NAMALWA (cell line): ENCODE measurements at regions not wholly inside any gene's neighbourhood (a gene's known extent, or its start where the extent isn't known, plus 50 kb on each side); places are given as distances from the start of the nearest gene placed in this dataset.
A peak's percentile ranks its signal among the peaks of the same experiment; 100 is the strongest.

Experiments
- DNase-seq: peaks from one replicate; pipeline ENCODE4 v3.0.0-alpha.2; 2015; ENCODE audit warnings: low spot score

- no peak for DNase-seq
Measured at GRCh38 chr4:32161392-32161791, 1441.2 kb downstream of the PCDH7 start.

DNA sequence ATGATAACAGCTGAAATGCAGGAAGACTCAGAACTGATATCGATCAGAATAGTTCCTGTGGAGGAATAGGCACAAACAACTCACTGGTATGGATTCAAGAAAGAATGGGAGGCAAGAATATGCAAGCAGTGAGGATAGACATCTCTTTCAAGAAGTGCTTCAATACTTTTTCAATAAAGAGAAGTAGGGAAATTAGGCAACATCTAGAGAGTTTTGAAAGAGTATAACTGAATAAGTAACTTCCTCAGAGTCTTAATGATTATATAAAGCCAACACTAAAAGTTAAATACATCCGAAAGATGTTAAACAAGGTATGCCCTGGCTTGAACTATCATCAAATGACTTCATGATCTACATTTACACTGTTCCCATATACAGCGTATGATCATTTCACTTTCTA is 1443.0 kb downstream of the PCDH7 start:
- DNase-seq, result no peak

- DNase-seq, result no peak
Measured at GRCh38 chr4:32169841-32170240, 1449.7 kb downstream of the PCDH7 start.

GRCh38 chr4:32172086-32172485 is 1451.9 kb downstream of the PCDH7 start:
- no peak for DNase-seq

GRCh38 chr4:32172761-32173160 is 1452.6 kb downstream of the PCDH7 start:
- no peak for DNase-seq

DNA sequence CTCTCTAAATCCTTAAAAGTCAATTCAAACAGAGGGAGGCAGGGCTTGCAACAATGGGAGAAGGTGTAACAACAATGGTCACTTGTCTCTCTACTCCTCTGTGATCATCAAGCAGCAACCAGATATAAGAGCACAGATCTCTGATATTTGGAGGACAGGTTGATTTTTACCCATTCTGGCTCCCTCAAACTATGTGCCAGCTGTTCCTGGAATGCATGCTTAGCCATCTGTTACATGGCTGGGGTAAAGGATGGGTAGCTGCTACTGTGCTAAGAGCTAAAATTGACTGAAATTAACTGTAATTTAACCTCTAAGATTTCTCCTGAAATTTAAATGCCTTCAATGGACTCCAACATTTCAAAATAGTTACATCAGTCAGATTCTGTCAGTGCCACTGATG is 1459.9 kb downstream of the PCDH7 start:
- DNase-seq, result no peak

DNA sequence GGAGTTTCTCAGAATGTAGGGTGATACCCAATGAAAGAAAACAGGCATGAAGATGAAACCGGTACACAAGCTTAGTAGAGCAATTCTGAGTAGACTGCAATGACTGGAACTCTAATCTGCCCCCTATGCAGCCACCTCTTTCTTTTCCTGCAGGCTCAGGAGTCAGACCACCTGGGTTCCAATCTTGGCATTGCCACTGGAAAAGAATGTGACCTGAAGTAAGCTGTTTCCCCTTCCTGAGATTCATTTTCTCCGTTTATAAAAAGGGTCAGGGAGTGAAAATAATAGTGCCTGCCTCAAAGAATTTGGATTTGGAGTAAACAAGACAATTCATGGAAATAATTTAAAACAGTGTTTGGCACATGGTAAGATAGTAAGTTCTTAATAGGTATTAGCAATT is 1464.0 kb downstream of the PCDH7 start:
- DNase-seq, result no peak

DNA sequence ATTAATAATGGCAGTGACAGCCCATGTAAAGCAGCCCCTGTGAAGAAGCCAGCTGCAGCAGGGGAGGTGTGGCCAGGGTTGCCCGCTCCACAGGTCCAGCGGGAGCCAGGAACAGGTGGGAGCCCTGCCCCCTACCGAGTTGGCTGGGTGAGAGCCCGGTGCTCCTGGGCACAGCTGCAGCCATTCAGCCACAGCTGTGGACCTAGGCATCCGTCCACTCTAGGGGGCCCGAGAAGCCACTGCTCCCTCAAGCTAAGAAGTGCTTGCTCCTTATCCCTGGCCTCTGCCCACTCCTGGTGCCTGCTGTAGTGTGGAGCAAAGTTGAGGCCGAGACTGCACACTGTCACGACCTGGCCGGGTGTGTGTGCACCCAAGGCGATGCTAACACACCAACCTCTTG is 1469.0 kb downstream of the PCDH7 start:
- DNase-seq, result no peak

DNA sequence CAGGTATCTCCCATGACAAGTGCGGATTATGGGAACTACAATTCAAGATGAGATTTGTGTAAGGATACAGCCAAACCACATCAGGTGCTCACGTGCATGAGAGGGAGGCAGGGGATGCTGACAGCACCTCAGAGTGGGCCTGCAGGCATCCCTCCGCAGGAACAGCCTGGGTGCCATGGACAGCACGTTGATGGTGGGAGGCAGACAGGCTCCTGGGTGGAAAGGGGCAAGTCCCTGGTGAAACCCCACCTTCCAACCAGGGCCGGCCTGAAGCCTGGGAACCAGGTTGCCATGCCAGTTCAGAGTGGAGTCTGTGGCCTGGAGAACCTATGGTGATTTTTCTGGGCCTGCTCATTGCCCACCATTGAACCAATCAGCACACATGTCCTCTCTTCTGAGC is 1469.6 kb downstream of the PCDH7 start:
- no peak for DNase-seq

DNA sequence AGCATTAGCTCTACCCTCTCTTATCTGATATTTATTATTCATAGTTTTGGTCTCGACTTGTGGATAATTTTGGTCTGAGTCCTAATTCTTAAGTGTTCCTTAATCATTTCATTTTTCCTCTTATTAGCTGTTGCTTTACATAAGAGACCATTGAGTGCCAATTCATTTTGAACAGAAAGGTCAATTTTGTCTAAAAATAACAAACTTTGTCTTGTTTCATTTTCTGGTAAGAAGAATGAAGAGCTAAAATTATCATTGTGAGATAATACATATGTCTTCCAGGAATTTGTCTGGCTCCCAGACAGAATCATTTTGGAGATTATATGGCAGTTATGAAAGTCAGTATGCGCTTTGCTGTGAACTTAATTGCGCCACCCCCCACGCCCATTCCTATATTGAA is 1471.8 kb downstream of the PCDH7 start:
- DNase-seq, result no peak

DNA sequence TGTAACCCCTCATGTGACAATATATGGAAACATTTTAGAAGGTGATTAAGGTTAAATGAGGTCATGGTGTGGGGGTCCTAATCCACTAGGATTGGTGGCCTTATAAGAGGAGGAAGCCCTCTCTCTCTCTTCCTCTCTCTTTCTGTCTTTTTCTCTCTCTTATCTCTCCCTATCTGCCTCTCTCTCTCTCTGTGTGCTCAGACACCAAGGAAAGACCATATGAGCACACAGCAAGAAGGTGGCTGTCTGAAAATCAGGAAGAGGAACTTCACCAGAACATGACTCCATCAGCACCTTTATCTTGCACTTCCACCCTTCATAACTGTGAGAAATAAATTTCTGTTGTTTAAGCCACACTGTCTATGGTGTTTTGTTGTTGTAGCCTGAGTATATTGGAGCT is 1472.2 kb downstream of the PCDH7 start:
- no peak for DNase-seq

DNA sequence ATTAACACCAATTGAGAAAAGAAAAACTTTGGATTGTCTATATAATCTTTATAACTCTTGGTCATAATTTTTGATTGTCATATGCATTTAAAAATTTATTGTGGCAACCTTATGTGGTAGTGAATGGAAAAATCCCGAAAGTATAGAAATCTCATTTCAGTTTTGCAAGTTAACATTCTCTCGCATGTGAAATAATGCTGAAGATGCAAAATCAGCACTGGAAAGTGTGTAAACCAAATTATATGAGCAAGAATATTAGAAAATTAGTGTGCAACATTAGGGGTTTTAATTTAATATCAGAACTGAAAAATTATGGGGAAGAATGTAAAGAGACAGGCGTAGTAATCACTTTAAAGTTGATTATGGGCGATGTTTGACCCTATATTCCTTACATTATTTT is 1472.8 kb downstream of the PCDH7 start:
- no peak for DNase-seq

- peak; percentile 9 for DNase-seq
Measured at GRCh38 chr4:32196950-32197688, 1477.0 kb downstream of the PCDH7 start.

GRCh38 chr4:32199639-32200038 is 1479.5 kb downstream of the PCDH7 start:
- peak; percentile 30 for DNase-seq

DNA sequence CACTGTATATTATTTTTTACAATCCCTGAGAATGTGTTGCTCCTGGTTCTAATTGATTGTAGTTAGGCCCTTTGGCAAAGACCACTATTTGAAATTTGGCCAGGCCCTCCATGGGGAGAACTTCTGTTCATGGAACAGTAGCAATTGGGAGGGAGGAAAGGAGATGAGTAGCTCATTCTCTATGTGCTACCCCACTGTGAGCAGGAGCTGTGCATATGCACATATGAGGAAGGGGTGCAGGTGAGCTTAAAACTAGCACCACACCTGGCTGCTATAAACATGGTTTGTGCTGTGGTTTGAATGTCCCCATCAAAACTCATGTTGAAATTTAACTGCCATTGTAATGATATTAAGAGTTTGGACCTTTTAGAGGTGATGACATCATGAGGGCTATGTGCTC is 1483.2 kb downstream of the PCDH7 start:
- no peak for DNase-seq

- no peak for DNase-seq
Measured at GRCh38 chr4:32206756-32207155, 1486.6 kb downstream of the PCDH7 start.

GRCh38 chr4:32207456-32207855 is 1487.3 kb downstream of the PCDH7 start:
- no peak for DNase-seq

DNA sequence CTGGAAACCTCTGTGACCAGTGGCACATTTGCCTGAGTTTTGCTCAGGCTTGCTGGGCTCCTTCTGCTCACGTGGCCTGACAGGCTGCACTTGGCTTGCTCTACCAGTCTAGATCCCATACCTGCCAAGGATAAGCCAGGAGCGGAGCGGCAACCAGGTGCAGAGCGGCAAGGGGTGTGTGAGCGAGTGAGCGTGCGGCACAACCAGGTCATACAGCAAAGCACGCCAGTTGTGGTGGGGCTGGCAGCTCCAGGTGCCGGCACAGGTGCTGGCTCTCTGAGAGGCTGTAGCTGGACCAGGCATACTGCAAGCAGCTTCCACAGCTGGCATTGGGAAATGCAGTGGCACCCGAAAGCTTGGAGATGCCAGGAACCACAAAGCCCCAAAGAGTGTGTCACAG is 1495.1 kb downstream of the PCDH7 start:
- DNase-seq, result no peak

DNA sequence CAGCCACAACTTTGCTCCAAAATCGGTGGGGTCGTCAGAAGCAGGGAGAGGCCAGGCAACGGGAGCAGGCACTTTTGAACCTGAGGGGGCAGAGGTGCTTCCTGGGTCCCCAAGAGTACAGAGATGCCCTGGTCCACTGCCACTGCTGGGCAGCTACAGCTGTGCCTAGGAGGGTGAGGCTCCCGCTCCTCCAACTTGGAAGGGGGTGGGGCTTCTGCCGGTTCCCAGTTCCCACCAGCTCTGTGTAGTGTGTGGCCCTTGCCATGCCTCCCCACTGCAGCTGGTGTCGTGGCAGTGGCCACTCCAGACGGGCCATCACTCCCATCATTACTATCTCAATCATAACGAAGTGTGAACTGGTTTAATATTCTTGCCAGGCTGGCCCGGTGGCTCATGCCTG is 1496.3 kb downstream of the PCDH7 start:
- DNase-seq, result no peak

- no peak for DNase-seq
Measured at GRCh38 chr4:32219306-32220075, 1499.3 kb downstream of the PCDH7 start.

DNA sequence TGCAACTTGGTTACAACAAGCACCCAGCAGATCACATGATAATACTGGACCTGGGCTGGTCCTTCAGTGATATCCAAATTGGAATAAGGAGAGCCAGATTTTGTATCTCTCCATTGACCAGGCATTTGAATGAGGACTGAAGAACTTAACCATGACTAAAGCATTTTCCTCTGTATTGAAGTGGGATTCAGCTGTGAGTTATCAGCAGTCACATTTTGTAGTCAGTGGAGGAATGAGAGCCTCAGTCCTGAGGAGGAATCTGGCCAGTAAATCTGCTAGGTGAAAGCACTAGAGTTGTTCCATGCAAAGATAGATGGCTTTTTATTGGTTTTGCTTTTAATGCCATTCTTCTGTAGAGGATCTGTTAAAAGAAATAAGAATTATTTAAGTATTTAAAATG is 1506.0 kb downstream of the PCDH7 start:
- no peak for DNase-seq

DNA sequence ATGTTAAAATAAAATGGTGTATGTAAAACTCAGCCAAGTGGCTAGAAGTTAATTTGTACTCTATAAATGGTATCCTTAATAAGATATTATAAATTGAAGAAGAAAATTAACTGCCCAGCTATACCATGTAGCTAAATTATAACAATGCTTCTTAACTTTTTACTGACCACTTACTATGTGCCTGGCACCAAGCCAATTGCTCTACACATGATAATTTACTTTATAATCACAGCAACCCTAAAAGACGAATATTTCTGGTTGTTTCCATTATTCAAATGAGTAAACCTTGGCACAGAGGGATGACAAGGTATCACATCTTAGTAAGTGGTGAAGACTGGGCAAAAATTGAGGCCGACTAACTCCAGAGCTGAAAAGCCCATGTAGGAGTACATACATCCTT is 1506.6 kb downstream of the PCDH7 start:
- no peak for DNase-seq

DNA sequence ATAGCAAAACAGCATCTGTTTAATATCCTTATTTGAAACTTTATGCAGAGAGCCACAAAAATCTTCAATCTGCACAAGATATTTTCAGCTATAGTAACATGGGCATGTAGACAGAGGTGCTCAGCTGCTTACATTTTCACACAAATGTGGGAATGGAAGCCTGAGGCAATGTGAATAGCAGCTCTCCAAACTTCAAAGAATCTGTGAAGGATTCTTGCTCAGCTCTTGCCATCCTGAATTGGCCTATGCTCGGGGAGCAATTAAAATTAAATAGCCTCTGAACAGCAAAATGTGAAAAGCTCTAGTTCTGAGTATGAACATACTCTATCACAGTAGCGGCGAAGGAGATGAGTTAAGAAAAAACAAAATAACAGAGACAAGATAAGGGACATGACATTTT is 1523.8 kb downstream of the PCDH7 start:
- no peak for DNase-seq

GRCh38 chr4:32249040-32249439 is 1528.9 kb downstream of the PCDH7 start:
- no peak for DNase-seq
